C4-2B (cell line): ENCODE measurements at regions not wholly inside any gene's neighbourhood (a gene's known extent, or its start where the extent isn't known, plus 50 kb on each side); places are given as distances from the start of the nearest gene placed in this dataset.
A peak's percentile ranks its signal among the peaks of the same experiment; 100 is the strongest.
"Not testable (repeated sequence)": the region's sequence is repeated elsewhere in the genome, so short reads cannot be mapped to it uniquely, and the experiment has no call there.

ENCODE experiments used
- H3K27ac ChIP-seq: fragments of 450-650 bp; 2 replicates; pipeline ENCODE4 v1.5.1; 2017
- ZFX ChIP-seq: fragments of 450-650 bp; IDR thresholded peaks from 2 replicates; pipeline ENCODE4 v1.6.1; 2017
- TF ChIP-seq, protein P1 (sequence below): fragments of 450-650 bp; conservative IDR thresholded peaks from 2 replicates; pipeline ENCODE4 v1.5.1; 2017; ENCODE audit warnings: mild to moderate bottlenecking

DNA sequence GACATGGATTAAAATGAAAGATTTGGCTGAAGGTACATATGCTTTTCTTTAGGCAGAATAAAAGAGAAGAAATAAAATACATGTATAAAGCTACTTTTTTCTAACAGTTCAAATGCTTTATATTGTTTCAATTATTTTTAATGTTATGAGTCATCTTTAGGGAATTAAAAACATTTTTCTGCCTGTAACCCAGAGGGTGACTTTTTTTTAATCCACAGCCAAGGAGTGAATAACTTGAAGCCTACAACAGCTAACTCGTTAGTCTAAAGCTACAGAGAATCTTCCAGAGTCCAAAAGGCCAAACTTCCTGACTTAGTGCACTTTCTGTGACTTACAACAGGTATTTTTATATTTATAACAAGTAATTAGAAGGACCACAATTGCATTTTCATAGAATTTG, 151.6 kb downstream of the SEC23A start:
- no peak for TF ChIP-seq ZFX
- TF ChIP-seq, protein P1, sequence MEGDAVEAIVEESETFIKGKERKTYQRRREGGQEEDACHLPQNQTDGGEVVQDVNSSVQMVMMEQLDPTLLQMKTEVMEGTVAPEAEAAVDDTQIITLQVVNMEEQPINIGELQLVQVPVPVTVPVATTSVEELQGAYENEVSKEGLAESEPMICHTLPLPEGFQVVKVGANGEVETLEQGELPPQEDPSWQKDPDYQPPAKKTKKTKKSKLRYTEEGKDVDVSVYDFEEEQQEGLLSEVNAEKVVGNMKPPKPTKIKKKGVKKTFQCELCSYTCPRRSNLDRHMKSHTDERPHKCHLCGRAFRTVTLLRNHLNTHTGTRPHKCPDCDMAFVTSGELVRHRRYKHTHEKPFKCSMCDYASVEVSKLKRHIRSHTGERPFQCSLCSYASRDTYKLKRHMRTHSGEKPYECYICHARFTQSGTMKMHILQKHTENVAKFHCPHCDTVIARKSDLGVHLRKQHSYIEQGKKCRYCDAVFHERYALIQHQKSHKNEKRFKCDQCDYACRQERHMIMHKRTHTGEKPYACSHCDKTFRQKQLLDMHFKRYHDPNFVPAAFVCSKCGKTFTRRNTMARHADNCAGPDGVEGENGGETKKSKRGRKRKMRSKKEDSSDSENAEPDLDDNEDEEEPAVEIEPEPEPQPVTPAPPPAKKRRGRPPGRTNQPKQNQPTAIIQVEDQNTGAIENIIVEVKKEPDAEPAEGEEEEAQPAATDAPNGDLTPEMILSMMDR: no peak
- H3K27ac ChIP-seq: no peak overlapping the region

DNA sequence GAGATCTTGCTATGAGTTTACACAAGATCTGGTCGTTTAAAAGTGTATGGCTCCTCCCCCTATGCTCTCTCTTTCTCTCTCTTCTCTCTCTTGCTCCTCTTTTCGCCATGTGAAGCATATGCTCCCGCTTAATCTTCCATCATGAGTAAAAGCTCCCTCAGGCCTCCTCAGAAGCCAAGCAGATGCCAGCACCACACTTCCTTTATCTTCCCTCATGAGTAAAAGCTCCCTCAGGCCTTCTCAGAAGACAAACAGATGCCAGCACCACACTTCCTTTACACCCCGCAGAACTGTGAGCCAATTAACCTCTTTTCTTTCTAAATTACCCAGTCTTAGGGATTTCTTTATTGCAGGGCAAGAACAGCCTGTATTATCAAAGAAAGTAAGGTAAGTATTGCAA, 152.4 kb downstream of the SEC23A start:
- no peak overlapping the region for H3K27ac ChIP-seq
- TF ChIP-seq, protein P1: no peak
- TF ChIP-seq ZFX: no peak

DNA sequence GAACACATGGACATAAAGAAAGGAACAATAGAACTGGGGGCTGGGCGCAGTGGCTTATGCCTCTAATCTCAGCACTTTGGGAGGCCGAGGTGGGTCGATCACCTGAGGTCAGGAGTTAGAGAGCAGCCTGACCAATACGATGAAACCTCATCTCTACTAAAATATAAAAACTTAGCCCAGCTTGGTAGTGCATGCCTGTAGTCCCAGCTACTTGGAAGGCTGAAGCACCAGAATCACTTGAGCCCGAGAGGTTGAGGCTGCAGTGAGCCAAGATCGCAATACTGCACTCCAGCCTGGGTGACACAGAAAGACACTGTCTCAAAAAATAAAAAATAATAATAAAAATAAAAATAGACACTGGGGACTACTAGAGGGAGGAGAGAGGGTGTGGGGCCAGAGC, 154.5 kb downstream of the SEC23A start:
- TF ChIP-seq ZFX: no peak
- H3K27ac ChIP-seq: no peak overlapping the region

DNA sequence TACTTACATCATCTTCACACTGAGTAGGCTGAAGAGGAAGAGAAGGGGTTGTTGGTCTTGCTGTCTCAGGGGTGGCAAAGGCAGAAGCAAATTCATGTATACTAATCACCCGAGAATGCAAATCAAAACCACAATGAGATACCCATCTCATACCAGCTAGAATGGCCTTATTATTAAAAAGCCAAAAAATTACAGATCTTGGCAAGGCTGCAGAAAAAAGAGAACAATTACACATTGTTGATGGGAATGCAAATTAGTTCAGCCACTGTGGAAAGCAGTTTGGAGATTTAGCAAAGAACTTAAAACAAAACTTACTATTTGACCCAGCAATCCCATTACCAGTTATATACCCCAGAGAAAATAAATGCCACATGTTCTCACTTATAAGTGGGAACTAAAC, 154.9 kb downstream of the SEC23A start:
- no peak overlapping the region for H3K27ac ChIP-seq
- TF ChIP-seq, protein P1: no peak
- no peak for TF ChIP-seq ZFX

DNA sequence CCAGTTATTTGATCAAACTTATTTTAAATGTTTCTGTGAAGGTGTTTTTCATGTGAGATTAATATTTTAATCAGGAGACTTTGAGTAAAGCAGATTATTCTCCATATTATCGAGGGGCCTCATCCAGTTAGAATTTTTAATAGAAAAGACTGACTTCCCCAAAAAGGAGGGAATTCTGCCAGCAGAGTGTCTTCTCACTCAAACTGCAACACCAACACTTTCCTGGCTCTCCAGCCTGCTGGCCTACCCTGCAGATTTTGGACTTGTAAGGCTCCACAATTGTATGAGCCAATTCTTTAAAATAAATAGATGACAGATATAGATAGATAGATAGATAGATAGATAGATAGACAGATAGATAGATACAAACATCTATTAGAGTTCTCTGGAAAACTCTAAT, 155.7 kb downstream of the SEC23A start:
- H3K27ac ChIP-seq: no peak overlapping the region
- TF ChIP-seq ZFX: no peak
- TF ChIP-seq, protein P1: no peak

DNA sequence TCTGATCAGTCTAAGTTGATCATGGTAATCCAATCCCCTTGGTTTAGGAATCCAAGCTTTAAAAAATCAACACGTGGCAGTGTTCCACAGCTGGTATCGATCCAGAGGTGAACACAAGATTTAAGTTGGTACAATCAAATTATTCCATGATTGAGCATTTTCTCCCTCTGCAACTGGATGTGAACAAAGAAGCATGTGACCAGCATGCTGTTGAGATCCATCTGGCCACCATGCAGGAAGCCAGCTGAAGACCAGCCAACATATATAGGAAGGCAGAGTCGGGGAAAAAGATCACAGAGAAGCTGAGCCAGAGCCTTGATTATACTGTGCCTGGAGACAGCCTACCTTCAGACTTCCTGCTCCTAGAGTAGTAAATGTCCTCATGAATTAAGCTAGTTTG, 158.3 kb downstream of the SEC23A start:
- no peak overlapping the region for H3K27ac ChIP-seq
- TF ChIP-seq, protein P1: no peak
- no peak for TF ChIP-seq ZFX

DNA sequence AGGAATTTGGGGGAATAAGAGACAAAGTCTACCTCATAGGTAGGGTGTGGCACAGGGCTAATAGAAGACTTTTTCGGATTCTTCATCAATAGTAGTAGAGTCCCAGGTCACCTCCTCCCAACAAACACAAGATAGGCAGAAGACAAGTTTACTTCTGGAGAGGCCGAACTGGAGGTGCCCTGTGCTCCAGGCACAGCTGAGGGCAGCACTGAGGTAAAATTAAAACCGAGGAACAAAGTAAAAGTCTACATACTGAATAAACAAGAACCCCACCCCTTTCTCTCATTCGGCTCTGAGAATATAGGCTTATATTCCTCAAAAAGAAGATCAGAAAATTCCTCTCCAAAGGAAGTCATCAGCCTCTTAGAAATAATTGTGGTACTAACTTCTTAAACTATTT, 161.5 kb downstream of the SEC23A start:
- no peak for TF ChIP-seq ZFX
- TF ChIP-seq, protein P1: 0 out of 2 replicates have a peak, but pooled peaks have one; percentile 12
- H3K27ac ChIP-seq: no peak overlapping the region

DNA sequence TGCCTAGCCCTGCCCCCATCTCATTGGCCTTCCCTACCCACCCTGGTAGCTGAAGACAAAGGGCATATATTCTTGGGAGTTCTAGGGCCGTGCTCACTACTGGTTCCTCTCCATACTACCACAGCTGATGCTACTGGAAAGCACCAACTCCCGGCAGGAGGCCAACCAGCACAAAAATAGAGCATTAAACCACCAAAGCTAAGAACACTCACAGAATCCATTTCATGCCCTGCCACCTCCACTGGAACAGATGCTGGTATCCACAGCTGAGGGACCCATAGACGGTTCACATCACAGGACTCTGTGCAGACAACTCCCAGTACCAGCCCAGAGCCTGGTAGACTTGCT, 170.4 kb downstream of the SEC23A start:
- H3K27ac ChIP-seq: not testable (repeated sequence)
